GM04504 (cell line): ENCODE measurements at regions not wholly inside any gene's neighbourhood (a gene's known extent, or its start where the extent isn't known, plus 50 kb on each side); places are given as distances from the start of the nearest gene placed in this dataset.

Source experiments
- DNase-seq: peaks from one replicate; pipeline ENCODE4 v3.0.0-alpha.2; 2012; ENCODE audit warnings: low read depth

- DNase-seq = no peak
These were observed 50.7 kb downstream of the ARHGAP35 start for GRCh38 chr19:46911456-46911855.

GRCh38 chr19:46913198-46913851 is 52.5 kb downstream of the ARHGAP35 start:
- no peak for DNase-seq

GRCh38 chr19:46913852-46914430 is 53.1 kb downstream of the ARHGAP35 start:
- DNase-seq = no peak

- DNase-seq = no peak
These were observed 54.6 kb downstream of the ARHGAP35 start for GRCh38 chr19:46915386-46915785.

- no peak for DNase-seq
These were observed 56.2 kb downstream of the ARHGAP35 start for GRCh38 chr19:46917002-46917401.

- DNase-seq = no peak
These were observed 58.5 kb downstream of the ARHGAP35 start for GRCh38 chr19:46919324-46919723.

- no peak for DNase-seq
These were observed 59.6 kb downstream of the ARHGAP35 start for GRCh38 chr19:46920362-46920761.

GRCh38 chr19:46921071-46921470 is 60.3 kb downstream of the ARHGAP35 start:
- no peak for DNase-seq

GRCh38 chr19:46922465-46922864 is 61.7 kb downstream of the ARHGAP35 start:
- DNase-seq = no peak

- DNase-seq = no peak
These were observed 64.2 kb downstream of the ARHGAP35 start for GRCh38 chr19:46924874-46925547.

- no peak for DNase-seq
These were observed 64.8 kb downstream of the ARHGAP35 start for GRCh38 chr19:46925548-46925950.

GRCh38 chr19:46926170-46927071 is 65.6 kb downstream of the ARHGAP35 start:
- no peak for DNase-seq

GRCh38 chr19:46927106-46927505 is 66.3 kb downstream of the ARHGAP35 start:
- no peak for DNase-seq

- no peak for DNase-seq
These were observed 67.1 kb downstream of the ARHGAP35 start for GRCh38 chr19:46927893-46928292.

- no peak for DNase-seq
These were observed 68.2 kb downstream of the ARHGAP35 start for GRCh38 chr19:46928951-46929350.

- DNase-seq = no peak
These were observed 70.4 kb downstream of the ARHGAP35 start for GRCh38 chr19:46931202-46931601.

GRCh38 chr19:46932346-46932745 is 71.5 kb downstream of the ARHGAP35 start:
- DNase-seq = no peak

- DNase-seq = no peak
These were observed 74.4 kb downstream of the ARHGAP35 start for GRCh38 chr19:46935066-46935663.

GRCh38 chr19:46943150-46943946 is 76.3 kb upstream of the NPAS1 start:
- no peak for DNase-seq

- no peak for DNase-seq
These were observed 75.4 kb upstream of the NPAS1 start for GRCh38 chr19:46944123-46944748.
